Coronary artery (tissue), 2 donors: ENCODE measurements at regions not wholly inside any gene's neighbourhood (a gene's known extent, or its start where the extent isn't known, plus 50 kb on each side); places are given as distances from the start of the nearest gene placed in this dataset.

ENCODE experiments used
- DNase-seq: peaks from one replicate; pipeline ENCODE4 v3.0.0-alpha.2; 2017; ENCODE audit warnings: low spot score
- H3K27ac ChIP-seq, 2 donors: fragments of 200-600 bp; sonication (generic); one replicate each; pipeline ENCODE4 v1.5.1; 2016 to 2019
- H3K4me3 ChIP-seq: fragments of 200-600 bp; sonication (generic); 2 replicates; pipeline ENCODE4 v1.5.1; 2016; ENCODE audit warnings: mild to moderate bottlenecking, moderate library complexity
- TF ChIP-seq, protein P1 (sequence below): fragments of 200-600 bp; sonication (generic); IDR thresholded peaks from one replicate; pipeline ENCODE4 v1.5.1; 2019; ENCODE audit warnings: antibody characterized with exemption

- Histone ChIP-seq H3K4me3 (no peak overlapping the region), H3K27ac (no peak overlapping the region)
- TF ChIP-seq, protein P1, sequence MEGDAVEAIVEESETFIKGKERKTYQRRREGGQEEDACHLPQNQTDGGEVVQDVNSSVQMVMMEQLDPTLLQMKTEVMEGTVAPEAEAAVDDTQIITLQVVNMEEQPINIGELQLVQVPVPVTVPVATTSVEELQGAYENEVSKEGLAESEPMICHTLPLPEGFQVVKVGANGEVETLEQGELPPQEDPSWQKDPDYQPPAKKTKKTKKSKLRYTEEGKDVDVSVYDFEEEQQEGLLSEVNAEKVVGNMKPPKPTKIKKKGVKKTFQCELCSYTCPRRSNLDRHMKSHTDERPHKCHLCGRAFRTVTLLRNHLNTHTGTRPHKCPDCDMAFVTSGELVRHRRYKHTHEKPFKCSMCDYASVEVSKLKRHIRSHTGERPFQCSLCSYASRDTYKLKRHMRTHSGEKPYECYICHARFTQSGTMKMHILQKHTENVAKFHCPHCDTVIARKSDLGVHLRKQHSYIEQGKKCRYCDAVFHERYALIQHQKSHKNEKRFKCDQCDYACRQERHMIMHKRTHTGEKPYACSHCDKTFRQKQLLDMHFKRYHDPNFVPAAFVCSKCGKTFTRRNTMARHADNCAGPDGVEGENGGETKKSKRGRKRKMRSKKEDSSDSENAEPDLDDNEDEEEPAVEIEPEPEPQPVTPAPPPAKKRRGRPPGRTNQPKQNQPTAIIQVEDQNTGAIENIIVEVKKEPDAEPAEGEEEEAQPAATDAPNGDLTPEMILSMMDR = no peak
- no peak for DNase-seq
Observed at GRCh38 chr4:144819591-144819990, 173.6 kb downstream of the HHIP start.

DNA sequence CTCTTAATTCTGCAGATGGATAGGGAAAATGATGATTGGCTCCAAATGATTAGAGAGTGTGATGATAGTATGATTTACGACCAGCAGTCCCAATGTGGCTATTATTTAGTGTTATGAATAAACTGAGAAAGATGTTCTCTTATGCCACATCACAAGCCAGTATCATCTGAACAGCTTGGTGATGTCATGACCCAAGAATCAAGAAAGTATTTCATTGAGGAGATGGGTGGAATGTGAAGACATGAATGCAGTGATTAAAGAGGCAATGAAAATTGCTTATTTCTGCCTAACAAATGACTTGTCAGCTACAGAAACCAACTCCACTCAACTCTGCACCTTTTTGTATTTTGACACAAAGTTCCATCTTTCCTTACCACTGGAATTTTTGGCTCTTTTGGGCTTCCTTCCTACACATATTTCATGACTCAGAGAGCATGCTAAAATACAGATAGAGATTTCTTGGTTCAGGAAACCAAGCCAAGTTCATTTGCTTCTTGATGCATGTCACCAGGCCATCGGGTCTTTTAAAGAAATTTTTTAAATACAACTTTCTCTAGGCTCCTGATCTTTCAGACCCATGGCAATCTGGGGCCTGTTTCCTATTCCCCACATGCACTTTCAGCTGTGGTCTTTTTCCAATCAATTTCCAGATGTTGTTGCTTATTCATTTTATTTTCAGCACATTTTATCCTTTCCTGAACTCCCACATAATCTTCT is 174.2 kb downstream of the HHIP start:
- H3K4me3 ChIP-seq = no peak overlapping the region
- TF ChIP-seq, protein P1 = no peak
- no peak for DNase-seq

GRCh38 chr4:144820728-144821085 is 174.8 kb downstream of the HHIP start:
- Histone ChIP-seq H3K4me3 (no peak overlapping the region), H3K27ac (no peak overlapping the region)
- TF ChIP-seq, protein P1 = no peak
- DNase-seq = no peak

More for the DNA sequence above, 174.2 kb downstream of the HHIP start:
- no peak overlapping the region for H3K27ac ChIP-seq

DNA sequence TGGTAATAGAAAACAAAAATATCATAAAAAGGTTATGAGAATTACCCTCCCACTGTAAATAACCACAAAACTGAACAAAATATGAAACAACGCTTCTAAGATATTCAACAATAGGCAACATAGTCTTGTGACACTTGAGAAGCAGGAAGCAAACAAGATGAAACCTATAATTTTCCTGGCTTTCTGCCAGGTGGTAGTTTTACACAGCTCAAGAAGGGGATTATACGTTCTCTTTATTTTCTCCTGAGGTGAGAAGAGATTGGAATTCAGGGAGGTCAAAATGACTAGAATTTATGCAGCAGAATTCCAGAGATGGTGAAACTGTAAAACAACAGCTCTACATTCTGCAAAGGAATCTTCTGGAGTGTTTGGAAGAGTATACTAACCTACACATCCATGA is 186.0 kb downstream of the HHIP start:
- H3K4me3 ChIP-seq = no peak overlapping the region
- H3K27ac ChIP-seq = no peak overlapping the region
- TF ChIP-seq, protein P1 = no peak
- no peak for DNase-seq

- no peak overlapping the region for H3K4me3 ChIP-seq
- no peak for DNase-seq
- TF ChIP-seq, protein P1 = no peak
- H3K27ac ChIP-seq = no peak overlapping the region
Observed at GRCh38 chr4:144845411-144845810, 199.5 kb downstream of the HHIP start.

- DNase-seq = no peak
- Histone ChIP-seq H3K4me3 (no peak overlapping the region), H3K27ac (no peak overlapping the region)
- TF ChIP-seq, protein P1 = no peak
Observed at GRCh38 chr4:144851948-144852347, 206.0 kb downstream of the HHIP start.

DNA sequence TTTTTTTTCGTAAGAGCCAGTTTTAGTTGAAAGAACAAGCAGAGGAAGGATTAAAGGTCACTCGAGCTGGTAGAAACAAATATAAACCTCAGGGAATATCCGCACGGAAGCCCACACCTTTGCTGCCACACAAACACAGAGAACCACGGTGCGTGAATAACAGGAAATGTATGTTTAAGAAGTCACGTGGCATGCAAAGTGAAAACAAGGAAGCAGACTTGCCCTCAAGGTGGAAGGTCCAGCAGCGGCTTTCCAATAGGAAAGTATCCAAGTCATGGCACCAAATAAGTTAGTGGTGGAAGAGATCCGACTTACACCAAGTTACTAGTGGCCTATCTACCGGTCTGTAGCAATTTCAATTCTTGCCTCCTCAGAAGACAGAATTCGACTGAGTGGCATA is 215.5 kb downstream of the HHIP start:
- TF ChIP-seq, protein P1 = no peak
- Histone ChIP-seq H3K27ac (no peak overlapping the region), H3K4me3 (no peak overlapping the region)
- no peak for DNase-seq
